ENCODE measurements at regions not wholly inside any gene's neighbourhood (a gene's known extent, or its start where the extent isn't known, plus 50 kb on each side); places are given as distances from the start of the nearest gene placed in this dataset.

- TF ChIP-seq POLR2A (IDR thresholded peaks at IDR 0.05) = no peak
- no peak for TF ChIP-seq CTCF (IDR thresholded peaks at IDR 0.05)
These were observed 1957.4 kb upstream of the TENM3 start for GRCh38 chr4:180285796-180286195.

Measured in heart left ventricle (tissue), 13 donors.